Endothelial cell (in vitro differentiated cells): ENCODE measurements at regions not wholly inside any gene's neighbourhood (a gene's known extent, or its start where the extent isn't known, plus 50 kb on each side); places are given as distances from the start of the nearest gene placed in this dataset.

Source experiments
- DNase-seq: peaks from one replicate; pipeline ENCODE4 v3.0.0; 2021; ENCODE audit warnings: low spot score
- H3K27ac Mint-ChIP-seq: one replicate; pipeline ENCODE4 v1.8.0; 2021; ENCODE audit warnings: mixed read lengths, inconsistent platforms; ENCODE audit not compliant: unreplicated experiment
- H3K27me3 Mint-ChIP-seq: one replicate; pipeline ENCODE4 v1.8.0; 2021; ENCODE audit warnings: mild to moderate bottlenecking, moderate library complexity, mixed read lengths, inconsistent platforms; ENCODE audit not compliant: unreplicated experiment
- H3K36me3 Mint-ChIP-seq: one replicate; pipeline ENCODE4 v1.8.0; 2021; ENCODE audit warnings: mild to moderate bottlenecking, low read depth, mixed read lengths, inconsistent platforms; ENCODE audit not compliant: unreplicated experiment
- H3K4me1 Mint-ChIP-seq: one replicate; pipeline ENCODE4 v1.8.0; 2021; ENCODE audit warnings: mild to moderate bottlenecking, mixed read lengths, inconsistent platforms; ENCODE audit not compliant: unreplicated experiment
- H3K4me3 Mint-ChIP-seq: one replicate; pipeline ENCODE4 v1.8.0; 2021; ENCODE audit warnings: mild to moderate bottlenecking, mixed read lengths, inconsistent platforms; ENCODE audit not compliant: unreplicated experiment
- H3K9me3 Mint-ChIP-seq: one replicate; pipeline ENCODE4 v1.8.0; 2021; ENCODE audit warnings: mixed read lengths, inconsistent platforms; ENCODE audit not compliant: unreplicated experiment
- TF ChIP-seq, protein P1 (sequence below): fragments of 200-600 bp; sonication (generic); IDR thresholded peaks from one replicate; pipeline ENCODE4 v1.5.0; 2021; ENCODE audit warnings: antibody characterized with exemption; ENCODE audit not compliant: unreplicated experiment

DNA sequence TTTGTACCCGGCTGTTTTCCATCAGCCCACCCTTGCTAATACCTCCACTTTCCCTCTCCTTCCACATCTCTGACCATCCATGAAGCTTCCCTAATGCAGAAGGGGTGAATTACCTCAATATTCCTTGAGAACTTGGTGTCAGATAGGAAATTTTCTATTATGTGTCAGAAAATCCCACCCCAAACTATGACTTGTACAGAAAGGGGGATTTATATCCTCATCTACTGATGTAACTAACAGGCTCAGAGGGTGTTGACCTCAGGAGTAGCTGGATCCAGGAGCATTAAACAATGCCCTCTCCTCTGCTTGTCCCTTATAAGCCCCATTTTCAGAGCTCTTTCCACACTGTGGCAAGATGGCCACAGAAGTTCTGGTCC lies 242.8 kb upstream of the TLE3 start:
- H3K27me3 Mint-ChIP-seq, result peaks cover 1% of the 10 kb centered on the region
- H3K4me1 Mint-ChIP-seq, result peaks cover 8% of the 10 kb centered on the region
- no peaks in the 10 kb centered on the region for H3K36me3 Mint-ChIP-seq
- peaks cover 4% of the 10 kb centered on the region for H3K9me3 Mint-ChIP-seq
- no peak overlapping the region for H3K4me3 Mint-ChIP-seq
- peak overlapping the region; percentile 52 for H3K27ac Mint-ChIP-seq
- TF ChIP-seq, protein P1, sequence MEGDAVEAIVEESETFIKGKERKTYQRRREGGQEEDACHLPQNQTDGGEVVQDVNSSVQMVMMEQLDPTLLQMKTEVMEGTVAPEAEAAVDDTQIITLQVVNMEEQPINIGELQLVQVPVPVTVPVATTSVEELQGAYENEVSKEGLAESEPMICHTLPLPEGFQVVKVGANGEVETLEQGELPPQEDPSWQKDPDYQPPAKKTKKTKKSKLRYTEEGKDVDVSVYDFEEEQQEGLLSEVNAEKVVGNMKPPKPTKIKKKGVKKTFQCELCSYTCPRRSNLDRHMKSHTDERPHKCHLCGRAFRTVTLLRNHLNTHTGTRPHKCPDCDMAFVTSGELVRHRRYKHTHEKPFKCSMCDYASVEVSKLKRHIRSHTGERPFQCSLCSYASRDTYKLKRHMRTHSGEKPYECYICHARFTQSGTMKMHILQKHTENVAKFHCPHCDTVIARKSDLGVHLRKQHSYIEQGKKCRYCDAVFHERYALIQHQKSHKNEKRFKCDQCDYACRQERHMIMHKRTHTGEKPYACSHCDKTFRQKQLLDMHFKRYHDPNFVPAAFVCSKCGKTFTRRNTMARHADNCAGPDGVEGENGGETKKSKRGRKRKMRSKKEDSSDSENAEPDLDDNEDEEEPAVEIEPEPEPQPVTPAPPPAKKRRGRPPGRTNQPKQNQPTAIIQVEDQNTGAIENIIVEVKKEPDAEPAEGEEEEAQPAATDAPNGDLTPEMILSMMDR, result no peak
- no peak for DNase-seq

DNA sequence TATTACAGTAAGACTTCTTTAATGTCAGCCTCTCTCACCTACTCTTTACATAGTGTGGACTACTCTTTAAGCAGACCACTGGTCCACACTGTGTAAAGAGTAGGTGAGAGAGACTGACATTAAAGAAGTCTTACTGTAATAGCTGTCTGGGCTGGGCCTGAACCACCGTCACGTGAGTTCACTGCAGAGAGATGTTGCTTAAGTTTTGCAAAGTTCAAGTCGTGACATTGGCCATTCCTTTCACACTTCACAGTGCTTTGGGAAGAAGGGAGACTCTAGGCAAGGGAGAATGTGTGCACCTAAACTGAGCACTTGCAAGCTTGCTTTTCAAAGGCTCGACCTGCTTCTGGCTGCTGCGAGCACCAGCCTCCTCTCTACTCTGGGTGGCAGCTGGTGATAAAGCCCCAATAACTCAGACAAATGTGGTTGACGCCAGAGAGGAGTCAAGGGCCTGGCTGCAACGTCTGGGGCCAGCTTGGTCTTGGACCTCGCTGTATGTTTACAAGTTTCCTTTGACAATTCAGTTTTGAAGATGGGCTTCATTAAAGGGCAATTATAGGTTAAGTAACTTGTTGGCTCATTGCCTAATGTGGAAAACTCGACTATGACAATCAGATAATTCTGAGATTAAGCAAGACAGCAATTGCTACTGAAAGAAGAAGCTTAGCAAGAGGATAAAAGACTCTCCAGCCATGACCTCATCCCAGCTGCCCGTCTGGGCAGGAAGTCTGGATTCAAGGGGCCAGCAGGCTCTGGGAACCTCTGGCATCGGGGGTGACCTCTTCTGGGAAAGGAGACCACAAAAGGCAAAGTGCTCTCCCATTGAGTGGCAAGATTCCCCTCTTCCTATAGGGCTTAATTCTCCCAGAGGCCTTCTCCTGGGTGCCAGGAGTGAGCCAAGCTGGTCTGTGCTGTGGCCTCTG lies 242.1 kb upstream of the TLE3 start:
- DNase-seq, result no peak
- peaks cover 8% of the 10 kb centered on the region for H3K4me1 Mint-ChIP-seq
- H3K36me3 Mint-ChIP-seq, result no peaks in the 10 kb centered on the region
- H3K9me3 Mint-ChIP-seq, result peaks cover 4% of the 10 kb centered on the region
- H3K27me3 Mint-ChIP-seq, result no peaks in the 10 kb centered on the region
- H3K27ac Mint-ChIP-seq, result no peak overlapping the region
- no peak overlapping the region for H3K4me3 Mint-ChIP-seq
- TF ChIP-seq, protein P1, result no peak

DNA sequence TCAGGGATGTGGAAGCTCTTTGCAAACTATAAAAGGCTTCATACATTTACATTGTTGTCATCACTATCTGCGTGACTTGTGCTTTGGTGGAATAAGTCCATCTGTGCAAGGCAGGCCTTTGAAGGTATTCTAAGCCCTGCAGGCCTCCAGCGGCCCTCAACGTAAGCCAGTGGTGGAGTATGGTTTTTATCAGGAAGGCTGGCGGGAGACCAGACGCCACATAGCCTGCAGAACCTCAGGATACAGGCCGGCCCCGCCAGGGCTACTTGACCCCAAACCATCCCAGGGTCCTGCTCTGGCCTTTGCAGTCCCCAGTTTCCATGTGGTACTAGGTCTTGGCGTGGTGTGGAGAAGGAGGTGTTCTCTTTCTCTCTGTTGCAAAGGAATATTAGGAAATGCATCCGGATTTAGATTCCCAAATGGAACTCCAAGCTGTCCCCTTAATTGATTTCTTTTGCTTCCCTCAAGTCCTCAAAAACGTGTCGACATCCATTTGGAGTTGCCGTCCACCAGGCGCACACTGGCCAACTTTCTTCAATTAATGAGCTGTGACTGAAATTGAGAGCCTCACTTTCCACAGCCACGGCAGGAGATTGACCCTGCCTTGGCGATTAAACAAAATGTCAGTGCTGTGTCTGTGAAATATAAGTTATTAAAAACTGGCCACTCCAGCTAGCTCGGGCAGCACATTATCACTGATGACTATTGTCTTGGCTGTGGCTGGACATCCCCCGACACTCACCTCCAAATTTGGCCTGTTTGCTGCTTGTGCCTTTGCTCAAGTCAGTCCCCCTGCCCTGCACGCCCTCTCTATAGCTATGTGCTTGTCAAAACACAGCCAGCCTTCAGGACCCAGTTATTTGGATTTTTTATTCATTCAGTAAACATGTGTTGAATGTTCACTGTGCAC lies 239.8 kb upstream of the TLE3 start:
- Mint-ChIP-seq H3K9me3 (peaks cover 7% of the 10 kb centered on the region), H3K4me1 (peaks cover 8% of the 10 kb centered on the region), H3K4me3 (no peak overlapping the region), H3K36me3 (peaks cover 4% of the 10 kb centered on the region), H3K27ac (no peak overlapping the region), H3K27me3 (no peaks in the 10 kb centered on the region)
- DNase-seq, result no peak
- TF ChIP-seq, protein P1, result no peak

DNA sequence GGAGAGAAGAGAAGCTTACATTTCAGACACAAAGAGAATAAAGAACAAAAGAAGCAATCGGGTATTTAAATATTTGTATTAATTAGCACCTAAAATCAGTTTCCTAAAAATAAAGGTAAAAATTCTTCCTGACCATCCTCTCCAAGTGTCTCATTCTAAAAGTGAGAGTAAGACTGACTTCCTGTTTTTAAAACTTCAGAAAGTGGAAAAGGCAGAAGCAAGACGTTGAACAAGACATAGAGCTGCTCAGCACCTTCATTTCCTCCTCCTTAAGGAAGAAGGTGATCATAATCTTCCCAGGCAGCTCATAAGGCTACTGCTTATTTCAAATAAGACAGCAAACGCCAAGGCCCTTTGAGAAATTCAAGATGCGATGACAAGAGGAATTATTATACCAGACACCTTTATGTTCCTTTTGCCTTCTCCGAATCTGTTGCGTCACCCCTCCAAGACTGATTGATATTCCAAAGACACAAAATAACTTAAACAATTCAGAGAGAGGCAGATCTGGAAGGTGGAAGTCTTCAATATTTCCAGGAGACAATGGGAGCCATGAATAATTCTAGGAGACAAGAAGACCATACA lies 238.8 kb upstream of the TLE3 start:
- Mint-ChIP-seq H3K9me3 (peaks cover 7% of the 10 kb centered on the region), H3K27me3 (no peaks in the 10 kb centered on the region), H3K27ac (no peak overlapping the region), H3K4me1 (peaks cover 8% of the 10 kb centered on the region), H3K4me3 (no peak overlapping the region), H3K36me3 (peaks cover 4% of the 10 kb centered on the region)
- no peak for DNase-seq
- TF ChIP-seq, protein P1, result no peak
